ENCODE measurements at regions not wholly inside any gene's neighbourhood (a gene's known extent, or its start where the extent isn't known, plus 50 kb on each side); places are given as distances from the start of the nearest gene placed in this dataset.

- DNase-seq = no peak
Measured at GRCh38 chr17:73787076-73788059, 143.1 kb upstream of the SDK2 start.

- no peak for DNase-seq
Measured at GRCh38 chr17:73788111-73788510, 143.9 kb upstream of the SDK2 start.

DNA sequence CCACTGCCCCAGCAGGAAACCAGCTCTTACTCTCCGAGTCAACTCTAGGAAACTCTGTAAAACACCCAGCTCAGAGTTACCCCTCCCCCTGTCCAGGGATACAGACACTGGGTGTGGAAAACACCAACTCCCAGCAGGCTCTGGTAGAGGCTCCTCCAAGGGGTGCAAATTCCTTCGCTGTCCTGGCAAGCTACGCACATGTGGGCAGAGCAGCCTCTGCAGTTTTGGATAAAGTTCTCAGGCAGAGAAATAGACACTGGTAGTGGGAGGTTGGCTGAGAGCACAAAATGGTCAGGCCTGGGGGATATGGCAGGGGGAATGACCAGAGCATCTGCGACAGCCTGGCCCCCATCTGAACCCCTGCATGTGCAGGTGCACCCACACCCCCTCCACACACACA, 146.9 kb upstream of the SDK2 start:
- no peak for DNase-seq

- DNase-seq = no peak
Measured at GRCh38 chr17:73791631-73792030, 147.4 kb upstream of the SDK2 start.

DNA sequence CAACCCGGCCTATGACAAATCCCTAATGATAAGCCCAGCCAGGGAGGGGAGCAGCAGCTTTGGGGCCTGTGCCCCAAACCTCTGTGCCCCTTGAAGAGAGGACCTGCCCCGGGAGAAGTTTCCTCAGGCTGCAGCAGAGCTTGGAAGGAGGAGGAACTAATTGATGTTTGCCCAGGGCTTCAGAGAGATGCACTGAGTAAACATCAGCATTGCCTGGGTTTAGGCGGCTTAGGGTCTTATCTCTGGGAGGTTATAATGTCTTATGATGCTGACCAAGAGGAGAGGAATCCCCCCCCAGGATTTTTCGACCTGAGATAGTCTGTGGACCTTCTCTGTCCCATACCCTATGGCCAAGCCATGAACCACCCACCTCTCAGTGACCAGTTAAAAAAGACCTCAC, 148.7 kb upstream of the SDK2 start:
- no peak for DNase-seq

DNA sequence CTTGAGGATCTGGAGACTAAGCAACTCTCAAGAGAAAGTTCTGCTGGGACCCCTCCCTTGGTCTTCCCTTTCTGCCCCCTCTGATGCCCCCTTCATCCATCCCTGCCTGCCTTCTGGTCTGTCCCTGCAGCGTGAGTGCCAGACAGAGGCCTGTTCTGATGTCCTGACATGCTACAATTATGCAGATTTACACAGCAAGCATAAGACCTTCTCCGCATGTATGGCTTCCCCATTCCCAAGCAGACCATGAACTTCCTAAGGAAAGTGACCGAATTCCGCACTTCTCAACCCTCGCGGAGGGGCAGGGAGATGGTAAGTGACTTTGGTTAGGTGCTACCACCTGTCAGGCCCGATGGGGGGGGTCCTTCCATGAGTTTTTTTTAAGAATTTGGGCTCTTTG, 150.1 kb upstream of the SDK2 start:
- no peak for DNase-seq

DNA sequence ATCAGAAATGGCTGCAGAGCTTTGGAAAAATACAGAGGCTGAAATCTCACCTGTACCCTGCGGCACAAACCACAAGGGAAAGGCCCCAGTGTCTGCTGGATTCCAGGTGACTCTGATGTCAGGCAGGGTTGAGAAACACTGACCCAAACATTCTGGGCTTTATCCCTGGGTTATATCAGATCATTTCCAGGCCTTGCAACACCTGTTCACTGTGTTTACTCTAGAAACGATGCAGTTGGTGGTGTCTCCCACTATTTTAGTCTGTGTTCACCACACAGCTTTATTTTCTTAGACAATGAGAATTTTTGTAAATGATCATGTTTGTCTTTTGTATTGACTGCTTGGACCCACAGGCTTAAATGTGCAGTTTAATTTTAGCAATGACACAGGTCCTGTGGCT, 151.5 kb upstream of the SDK2 start:
- DNase-seq = no peak

DNA sequence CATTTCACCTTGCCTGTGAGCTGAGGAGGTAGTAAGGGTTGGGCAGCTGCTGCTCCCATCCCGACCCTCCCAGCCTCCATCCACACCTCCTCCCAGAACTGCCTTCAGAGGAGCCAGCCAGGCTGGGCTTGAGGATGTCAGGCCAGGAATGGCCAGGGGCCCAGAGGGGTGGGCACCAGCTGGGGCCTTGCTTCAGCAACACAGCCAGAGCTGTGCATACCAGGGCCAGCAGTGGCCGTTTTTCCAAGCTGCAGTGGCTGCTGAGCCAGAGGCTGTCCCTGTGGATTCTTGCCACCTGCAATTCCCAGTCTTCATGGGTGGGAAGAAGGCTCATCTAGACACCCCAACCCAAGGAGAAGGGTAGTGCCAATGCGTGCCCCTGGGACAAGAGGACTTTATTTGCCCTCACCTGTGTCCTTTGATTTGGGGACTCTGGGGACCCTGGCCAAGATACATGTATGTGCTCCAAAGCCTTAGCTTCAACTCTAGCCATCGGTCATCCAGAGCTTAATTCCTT, 153.4 kb upstream of the SDK2 start:
- no peak for DNase-seq

DNA sequence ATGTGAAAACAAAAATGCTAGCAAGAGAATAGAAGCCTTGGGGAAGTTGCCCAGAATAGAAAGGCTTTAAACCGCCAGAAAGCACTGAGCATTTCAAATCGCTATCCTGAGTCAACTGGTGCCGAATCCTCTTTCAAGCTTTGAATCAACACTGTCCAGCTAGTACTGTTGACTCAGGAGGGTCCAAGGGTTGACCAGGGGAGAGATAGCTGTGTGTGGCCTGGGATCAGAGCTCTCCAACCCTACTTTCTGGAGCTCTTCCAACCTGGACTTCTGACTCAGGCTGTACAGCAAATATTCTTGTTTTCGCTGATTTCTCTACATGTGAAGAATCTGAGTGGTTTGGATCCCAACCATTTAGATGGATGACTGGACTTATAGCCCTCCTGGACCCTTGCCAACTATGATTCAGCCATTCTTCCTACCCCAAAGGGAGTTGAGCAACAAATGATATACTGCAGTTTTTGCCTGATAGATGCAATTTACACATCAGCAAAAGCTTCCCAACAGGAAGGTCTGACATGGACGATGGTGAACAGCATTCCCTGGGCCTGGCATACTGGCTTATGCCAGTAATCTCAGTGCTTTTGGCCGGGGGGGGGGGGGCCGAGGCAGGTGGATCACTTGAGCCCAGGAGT, 154.0 kb upstream of the SDK2 start:
- no peak for DNase-seq

DNA sequence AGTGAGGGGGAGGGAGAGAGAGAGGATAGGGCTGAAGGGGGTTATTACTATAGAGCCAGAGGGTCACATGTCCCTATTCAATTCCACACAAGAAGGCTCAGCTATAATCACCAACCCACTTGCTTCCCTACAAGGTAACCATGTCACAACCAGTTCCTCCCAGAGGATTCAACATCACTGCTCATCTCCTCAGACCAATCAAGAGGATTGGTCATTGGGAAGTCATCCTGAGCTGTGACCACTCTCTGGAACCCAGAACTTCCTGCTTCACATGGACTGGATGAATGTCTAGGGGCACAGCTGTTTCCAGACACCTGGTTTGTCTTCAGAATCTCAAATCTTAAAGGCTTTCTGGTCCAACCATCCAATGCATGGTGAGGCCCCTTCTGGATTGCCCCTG, 154.9 kb upstream of the SDK2 start:
- DNase-seq = no peak

- no peak for DNase-seq
Measured at GRCh38 chr17:73799781-73800627, 155.8 kb upstream of the SDK2 start.

- DNase-seq = no peak
Measured at GRCh38 chr17:73800893-73801292, 156.6 kb upstream of the SDK2 start.

DNA sequence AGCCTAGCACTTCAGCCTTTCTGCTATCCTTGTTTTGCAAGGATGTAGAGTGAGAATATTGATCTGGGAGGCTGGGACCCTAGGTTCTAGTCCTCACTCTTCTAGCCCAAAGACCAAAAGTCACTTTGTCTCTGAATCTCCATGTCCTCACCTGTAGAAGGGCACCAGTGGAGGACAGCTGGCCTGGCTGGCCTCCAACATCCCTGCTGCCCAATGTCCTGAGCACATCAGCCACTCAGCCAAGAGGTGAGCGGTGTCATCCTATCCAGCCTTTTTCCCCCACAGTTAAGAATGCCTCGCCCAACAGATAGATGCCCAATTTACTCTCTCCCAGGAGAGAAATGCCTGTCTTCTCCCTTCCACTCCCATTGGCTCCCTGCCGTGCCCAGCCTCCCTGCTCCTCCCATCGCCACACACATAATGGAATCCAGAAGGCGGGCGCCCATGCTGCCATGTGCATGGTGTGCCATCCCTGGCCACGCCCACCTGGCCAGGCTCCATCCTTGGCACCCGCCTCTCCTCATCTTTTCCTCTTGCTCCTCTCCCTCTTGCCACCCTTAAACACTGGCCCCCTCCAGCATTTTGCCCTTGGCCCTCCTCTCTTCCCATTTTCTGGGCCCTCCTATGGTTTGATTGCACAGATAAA, 157.3 kb upstream of the SDK2 start:
- DNase-seq = no peak

DNA sequence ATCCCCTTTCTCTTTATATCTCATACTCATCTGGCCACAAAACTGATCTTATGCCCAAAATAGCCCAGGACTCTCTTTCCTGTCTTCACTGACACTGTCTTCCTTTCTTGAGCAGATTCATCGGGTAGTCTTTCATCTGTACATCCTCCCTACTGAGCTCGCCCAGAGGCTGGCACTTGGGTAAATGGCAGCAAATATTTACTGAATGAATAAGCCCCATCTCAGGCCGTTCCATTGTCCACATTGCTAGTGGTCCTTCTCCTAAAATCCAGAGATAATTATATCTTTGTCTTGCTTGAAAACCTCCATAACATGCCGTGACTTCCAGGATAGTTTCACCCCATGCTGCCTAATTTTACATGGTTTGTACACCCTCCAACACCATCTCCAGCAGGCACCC, 158.1 kb upstream of the SDK2 start:
- DNase-seq = no peak

DNA sequence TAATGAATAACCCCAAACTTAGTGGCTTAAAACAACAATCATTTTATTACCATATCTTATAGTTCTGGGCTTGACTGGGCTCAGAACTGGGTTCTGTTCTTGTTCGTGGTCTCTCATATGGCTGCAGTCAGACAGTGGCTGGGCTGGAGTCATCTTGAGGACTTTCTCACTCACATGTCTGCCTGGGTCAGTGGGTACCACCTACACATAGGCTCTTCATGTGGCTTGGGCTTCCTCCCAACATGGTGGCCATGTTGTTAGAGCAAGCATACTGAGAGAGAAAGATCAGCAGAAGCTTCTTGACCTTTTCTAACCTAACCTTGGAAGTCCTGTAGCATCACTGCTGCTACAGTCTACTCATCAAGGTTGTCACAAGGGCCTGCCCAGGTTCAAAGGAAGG, 158.6 kb upstream of the SDK2 start:
- DNase-seq = no peak

- DNase-seq = no peak
Measured at GRCh38 chr17:73803964-73804435, 159.8 kb upstream of the SDK2 start.

DNA sequence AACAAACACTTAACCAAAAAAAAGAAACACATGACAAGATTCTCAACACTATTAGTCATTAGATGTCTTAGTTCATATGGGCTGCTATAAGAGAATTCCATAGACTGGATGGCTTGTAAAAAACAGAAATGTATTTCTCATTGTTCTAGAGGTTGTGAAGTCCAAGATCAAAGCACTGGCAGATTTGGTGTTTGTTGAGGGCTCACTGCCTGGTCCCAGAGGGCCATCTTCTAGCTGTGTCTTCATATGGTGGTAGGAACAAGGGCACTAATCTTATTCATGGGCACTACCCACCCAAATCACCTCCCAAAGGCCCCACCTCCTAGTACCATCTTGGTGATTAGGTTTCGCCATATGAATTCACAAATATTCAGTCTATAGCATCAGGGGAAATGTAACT, 162.5 kb upstream of the SDK2 start:
- DNase-seq = no peak

- DNase-seq = no peak
Measured at GRCh38 chr17:73813201-73813600, 169.0 kb upstream of the SDK2 start.

DNA sequence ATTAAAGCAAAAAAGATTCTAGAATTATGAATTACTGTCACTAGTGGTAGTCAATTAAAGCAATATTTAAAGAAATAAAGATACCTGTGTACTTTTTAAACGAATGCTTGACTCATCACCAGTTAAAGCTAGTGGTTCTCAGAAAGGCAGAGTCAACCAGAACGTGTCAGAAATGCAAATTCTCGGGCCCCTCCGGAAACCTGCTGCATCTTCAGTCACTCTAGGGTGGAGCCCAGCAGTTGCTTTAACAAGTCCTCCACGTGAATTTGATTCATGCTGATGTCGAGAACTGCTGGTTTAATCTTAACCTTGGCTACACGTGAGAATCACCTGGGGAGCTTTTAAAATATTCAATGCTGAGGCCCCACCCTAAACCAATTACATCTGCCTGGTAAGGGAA, 169.8 kb upstream of the SDK2 start:
- no peak for DNase-seq

- no peak for DNase-seq
Measured at GRCh38 chr17:73815474-73815873, 171.2 kb upstream of the SDK2 start.

- DNase-seq = no peak
Measured at GRCh38 chr17:73819440-73820395, 175.5 kb upstream of the SDK2 start.
